ENCODE measurements at regions not wholly inside any gene's neighbourhood (a gene's known extent, or its start where the extent isn't known, plus 50 kb on each side); places are given as distances from the start of the nearest gene placed in this dataset.

DNA sequence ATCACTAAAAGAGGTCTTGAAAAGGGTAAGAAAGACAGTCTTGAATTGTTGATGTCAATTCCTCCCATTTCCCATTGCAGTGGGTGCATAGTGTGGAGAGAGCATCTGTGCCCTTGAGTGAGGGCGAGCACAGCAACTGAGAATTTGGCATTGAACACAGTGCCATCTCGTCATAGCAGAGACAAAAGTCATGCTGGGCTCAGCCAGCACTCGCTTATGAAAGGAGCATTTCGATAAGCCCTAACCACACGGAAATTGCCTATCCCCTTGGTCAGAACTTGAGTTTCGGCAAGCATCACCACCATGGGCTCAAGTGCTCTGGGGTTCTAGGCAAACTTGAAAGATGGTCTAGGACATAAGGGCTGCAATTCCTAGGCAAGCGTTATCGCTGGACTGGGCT, 712.8 kb upstream of the CDH10 start:
- ChIA-PET POLR2A (no interaction called here), CTCF (no interaction called here)
- TF ChIP-seq GTF2I (CRISPR knock-in tag; conservative IDR thresholded peaks at IDR 0.05) (no peak), ZBTB21 (CRISPR knock-in tag; IDR thresholded peaks at IDR 0.05; ENCODE audit: borderline replicate concordance) (no peak), NR1H2 (CRISPR knock-in tag; IDR thresholded peaks at IDR 0.05) (no peak), ZNF232 (CRISPR knock-in tag; IDR thresholded peaks at IDR 0.05) (no peak), SP1 (CRISPR knock-in tag; conservative IDR thresholded peaks at IDR 0.05) (no peak), SMAD3 (CRISPR knock-in tag; IDR thresholded peaks at IDR 0.05; ENCODE audit: borderline replicate concordance) (no peak), EMX1 (CRISPR knock-in tag; IDR thresholded peaks at IDR 0.05) (no peak), SMAD4 (CRISPR knock-in tag; IDR thresholded peaks at IDR 0.05) (no peak)
- TF ChIP-seq, protein P1, sequence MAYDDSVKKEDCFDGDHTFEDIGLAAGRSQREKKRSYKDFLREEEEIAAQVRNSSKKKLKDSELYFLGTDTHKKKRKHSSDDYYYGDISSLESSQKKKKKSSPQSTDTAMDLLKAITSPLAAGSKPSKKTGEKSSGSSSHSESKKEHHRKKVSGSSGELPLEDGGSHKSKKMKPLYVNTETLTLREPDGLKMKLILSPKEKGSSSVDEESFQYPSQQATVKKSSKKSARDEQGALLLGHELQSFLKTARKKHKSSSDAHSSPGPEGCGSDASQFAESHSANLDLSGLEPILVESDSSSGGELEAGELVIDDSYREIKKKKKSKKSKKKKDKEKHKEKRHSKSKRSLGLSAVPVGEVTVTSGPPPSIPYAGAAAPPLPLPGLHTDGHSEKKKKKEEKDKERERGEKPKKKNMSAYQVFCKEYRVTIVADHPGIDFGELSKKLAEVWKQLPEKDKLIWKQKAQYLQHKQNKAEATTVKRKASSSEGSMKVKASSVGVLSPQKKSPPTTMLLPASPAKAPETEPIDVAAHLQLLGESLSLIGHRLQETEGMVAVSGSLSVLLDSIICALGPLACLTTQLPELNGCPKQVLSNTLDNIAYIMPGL (CRISPR knock-in tag; IDR thresholded peaks at IDR 0.05): no peak
- TF ChIP-seq, protein P2, sequence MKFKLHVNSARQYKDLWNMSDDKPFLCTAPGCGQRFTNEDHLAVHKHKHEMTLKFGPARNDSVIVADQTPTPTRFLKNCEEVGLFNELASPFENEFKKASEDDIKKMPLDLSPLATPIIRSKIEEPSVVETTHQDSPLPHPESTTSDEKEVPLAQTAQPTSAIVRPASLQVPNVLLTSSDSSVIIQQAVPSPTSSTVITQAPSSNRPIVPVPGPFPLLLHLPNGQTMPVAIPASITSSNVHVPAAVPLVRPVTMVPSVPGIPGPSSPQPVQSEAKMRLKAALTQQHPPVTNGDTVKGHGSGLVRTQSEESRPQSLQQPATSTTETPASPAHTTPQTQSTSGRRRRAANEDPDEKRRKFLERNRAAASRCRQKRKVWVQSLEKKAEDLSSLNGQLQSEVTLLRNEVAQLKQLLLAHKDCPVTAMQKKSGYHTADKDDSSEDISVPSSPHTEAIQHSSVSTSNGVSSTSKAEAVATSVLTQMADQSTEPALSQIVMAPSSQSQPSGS (CRISPR knock-in tag; IDR thresholded peaks at IDR 0.05; ENCODE audit: borderline replicate concordance, low read depth): no peak
- TF ChIP-seq, protein P3, sequence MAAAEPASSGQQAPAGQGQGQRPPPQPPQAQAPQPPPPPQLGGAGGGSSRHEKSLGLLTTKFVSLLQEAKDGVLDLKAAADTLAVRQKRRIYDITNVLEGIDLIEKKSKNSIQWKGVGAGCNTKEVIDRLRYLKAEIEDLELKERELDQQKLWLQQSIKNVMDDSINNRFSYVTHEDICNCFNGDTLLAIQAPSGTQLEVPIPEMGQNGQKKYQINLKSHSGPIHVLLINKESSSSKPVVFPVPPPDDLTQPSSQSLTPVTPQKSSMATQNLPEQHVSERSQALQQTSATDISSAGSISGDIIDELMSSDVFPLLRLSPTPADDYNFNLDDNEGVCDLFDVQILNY (CRISPR knock-in tag; IDR thresholded peaks at IDR 0.05): no peak
- TF ChIP-seq, protein P4, sequence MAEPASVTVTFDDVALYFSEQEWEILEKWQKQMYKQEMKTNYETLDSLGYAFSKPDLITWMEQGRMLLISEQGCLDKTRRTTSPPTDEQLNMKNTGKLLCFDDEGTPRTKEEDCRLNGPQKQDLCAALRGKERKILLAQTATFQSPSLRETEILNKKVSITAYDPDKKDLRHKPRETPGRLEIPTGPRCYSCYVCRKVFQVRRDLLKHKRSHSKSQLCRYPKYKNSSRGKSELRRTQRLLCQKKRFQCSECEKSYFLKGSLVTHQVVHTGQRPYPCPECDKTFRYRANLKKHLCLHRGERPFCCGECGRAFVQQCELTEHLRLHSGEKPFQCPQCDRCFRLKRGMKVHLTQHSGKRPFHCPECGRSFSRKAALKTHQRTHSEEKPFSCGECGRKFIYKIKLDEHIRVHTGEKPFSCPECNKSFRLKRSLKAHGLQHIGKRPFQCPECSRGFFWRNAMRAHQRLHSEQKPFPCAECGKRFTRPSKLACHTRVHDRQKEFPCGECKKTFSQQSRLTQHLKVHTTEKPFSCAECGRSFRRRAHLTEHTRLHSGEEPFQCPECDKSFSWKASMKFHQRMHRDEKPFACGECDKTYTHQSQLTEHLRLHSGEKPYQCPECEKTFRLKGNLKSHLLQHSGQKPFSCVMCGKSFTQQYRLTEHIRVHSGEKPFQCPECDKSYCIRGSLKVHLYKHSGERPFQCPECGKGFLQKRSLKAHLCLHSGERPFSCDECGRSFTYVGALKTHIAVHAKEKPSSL (CRISPR knock-in tag; conservative IDR thresholded peaks at IDR 0.05): no peak
- TF ChIP-seq, protein P5, sequence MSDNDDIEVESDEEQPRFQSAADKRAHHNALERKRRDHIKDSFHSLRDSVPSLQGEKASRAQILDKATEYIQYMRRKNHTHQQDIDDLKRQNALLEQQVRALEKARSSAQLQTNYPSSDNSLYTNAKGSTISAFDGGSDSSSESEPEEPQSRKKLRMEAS (CRISPR knock-in tag; IDR thresholded peaks at IDR 0.05): no peak
- Mint-ChIP-seq H3K36me3 (peaks cover 42% of the 10 kb centered on the region), H3K27ac (no peak overlapping the region), H3K27me3 (ENCODE audit: low read depth) (no peaks in the 10 kb centered on the region), H3K4me1 (peaks cover 10% of the 10 kb centered on the region), H3K4me3 (no peak overlapping the region), H3K9me3 (peaks cover 44% of the 10 kb centered on the region)
- DNase-seq (ENCODE audit: low spot score): no peak
- no peak for ATAC-seq

DNA sequence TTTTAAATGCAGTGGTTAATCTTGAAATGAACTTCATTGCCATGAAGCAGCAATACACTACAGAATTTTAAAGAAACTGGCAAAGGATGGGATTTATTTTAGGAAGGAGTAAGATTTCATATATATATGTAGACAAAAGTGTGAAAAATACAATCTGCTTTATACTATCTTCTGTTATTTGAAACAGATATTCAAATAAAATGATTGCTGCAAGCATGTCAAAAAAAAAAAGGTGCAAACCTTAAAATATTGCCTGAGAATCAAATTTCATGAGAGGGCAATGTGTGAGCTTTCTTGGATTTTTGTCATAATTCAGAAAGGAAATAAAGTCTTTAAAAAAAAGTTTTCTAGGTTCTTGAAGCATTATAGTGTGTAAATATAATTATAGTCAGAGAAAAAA, 705.0 kb upstream of the CDH10 start:
- Mint-ChIP-seq H3K27me3 (ENCODE audit: low read depth) (no peaks in the 10 kb centered on the region), H3K36me3 (peaks cover 14% of the 10 kb centered on the region), H3K27ac (0 out of 2 replicates have a peak overlapping the region, but pooled peaks have one; percentile 76), H3K9me3 (peaks cover 20% of the 10 kb centered on the region), H3K4me3 (no peak overlapping the region), H3K4me1 (peaks cover 35% of the 10 kb centered on the region)
- ChIA-PET POLR2A (no interaction called here), CTCF (no interaction called here)
- ATAC-seq (no peak), DNase-seq (ENCODE audit: low spot score) (no peak)
- TF ChIP-seq TEAD1 (CRISPR knock-in tag; IDR thresholded peaks at IDR 0.05) (no peak), NFATC4 (CRISPR knock-in tag; IDR thresholded peaks at IDR 0.05) (no peak), NFE2L1 (CRISPR knock-in tag; IDR thresholded peaks at IDR 0.05) (no peak), ETV6 (CRISPR knock-in tag; IDR thresholded peaks at IDR 0.05) (no peak), JAZF1 (CRISPR knock-in tag; IDR thresholded peaks at IDR 0.05) (no peak), ZNF671 (CRISPR knock-in tag; IDR thresholded peaks at IDR 0.05) (no peak), TEAD4 (CRISPR knock-in tag; IDR thresholded peaks at IDR 0.05) (no peak)
- TF ChIP-seq, protein P6, sequence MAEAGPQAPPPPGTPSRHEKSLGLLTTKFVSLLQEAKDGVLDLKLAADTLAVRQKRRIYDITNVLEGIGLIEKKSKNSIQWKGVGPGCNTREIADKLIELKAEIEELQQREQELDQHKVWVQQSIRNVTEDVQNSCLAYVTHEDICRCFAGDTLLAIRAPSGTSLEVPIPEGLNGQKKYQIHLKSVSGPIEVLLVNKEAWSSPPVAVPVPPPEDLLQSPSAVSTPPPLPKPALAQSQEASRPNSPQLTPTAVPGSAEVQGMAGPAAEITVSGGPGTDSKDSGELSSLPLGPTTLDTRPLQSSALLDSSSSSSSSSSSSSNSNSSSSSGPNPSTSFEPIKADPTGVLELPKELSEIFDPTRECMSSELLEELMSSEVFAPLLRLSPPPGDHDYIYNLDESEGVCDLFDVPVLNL (CRISPR knock-in tag; IDR thresholded peaks at IDR 0.05; ENCODE audit: borderline replicate concordance, low read depth): no peak
- TF ChIP-seq, protein P7, sequence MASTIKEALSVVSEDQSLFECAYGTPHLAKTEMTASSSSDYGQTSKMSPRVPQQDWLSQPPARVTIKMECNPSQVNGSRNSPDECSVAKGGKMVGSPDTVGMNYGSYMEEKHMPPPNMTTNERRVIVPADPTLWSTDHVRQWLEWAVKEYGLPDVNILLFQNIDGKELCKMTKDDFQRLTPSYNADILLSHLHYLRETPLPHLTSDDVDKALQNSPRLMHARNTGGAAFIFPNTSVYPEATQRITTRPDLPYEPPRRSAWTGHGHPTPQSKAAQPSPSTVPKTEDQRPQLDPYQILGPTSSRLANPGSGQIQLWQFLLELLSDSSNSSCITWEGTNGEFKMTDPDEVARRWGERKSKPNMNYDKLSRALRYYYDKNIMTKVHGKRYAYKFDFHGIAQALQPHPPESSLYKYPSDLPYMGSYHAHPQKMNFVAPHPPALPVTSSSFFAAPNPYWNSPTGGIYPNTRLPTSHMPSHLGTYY (CRISPR knock-in tag; IDR thresholded peaks at IDR 0.05): no peak
- TF ChIP-seq, protein P8, sequence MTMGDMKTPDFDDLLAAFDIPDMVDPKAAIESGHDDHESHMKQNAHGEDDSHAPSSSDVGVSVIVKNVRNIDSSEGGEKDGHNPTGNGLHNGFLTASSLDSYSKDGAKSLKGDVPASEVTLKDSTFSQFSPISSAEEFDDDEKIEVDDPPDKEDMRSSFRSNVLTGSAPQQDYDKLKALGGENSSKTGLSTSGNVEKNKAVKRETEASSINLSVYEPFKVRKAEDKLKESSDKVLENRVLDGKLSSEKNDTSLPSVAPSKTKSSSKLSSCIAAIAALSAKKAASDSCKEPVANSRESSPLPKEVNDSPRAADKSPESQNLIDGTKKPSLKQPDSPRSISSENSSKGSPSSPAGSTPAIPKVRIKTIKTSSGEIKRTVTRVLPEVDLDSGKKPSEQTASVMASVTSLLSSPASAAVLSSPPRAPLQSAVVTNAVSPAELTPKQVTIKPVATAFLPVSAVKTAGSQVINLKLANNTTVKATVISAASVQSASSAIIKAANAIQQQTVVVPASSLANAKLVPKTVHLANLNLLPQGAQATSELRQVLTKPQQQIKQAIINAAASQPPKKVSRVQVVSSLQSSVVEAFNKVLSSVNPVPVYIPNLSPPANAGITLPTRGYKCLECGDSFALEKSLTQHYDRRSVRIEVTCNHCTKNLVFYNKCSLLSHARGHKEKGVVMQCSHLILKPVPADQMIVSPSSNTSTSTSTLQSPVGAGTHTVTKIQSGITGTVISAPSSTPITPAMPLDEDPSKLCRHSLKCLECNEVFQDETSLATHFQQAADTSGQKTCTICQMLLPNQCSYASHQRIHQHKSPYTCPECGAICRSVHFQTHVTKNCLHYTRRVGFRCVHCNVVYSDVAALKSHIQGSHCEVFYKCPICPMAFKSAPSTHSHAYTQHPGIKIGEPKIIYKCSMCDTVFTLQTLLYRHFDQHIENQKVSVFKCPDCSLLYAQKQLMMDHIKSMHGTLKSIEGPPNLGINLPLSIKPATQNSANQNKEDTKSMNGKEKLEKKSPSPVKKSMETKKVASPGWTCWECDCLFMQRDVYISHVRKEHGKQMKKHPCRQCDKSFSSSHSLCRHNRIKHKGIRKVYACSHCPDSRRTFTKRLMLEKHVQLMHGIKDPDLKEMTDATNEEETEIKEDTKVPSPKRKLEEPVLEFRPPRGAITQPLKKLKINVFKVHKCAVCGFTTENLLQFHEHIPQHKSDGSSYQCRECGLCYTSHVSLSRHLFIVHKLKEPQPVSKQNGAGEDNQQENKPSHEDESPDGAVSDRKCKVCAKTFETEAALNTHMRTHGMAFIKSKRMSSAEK (CRISPR knock-in tag; IDR thresholded peaks at IDR 0.05; ENCODE audit: borderline replicate concordance): no peak

Measured in WTC11 (cell line).